ENCODE measurements at regions not wholly inside any gene's neighbourhood (a gene's known extent, or its start where the extent isn't known, plus 50 kb on each side); places are given as distances from the start of the nearest gene placed in this dataset.

GRCh38 chr4:107312366-107312765, 276.3 kb upstream of the DKK2 start:
- DNase-seq = no peak

GRCh38 chr4:107304699-107305286, 268.7 kb upstream of the DKK2 start:
- no peak for DNase-seq

GRCh38 chr4:107299646-107300045, 263.5 kb upstream of the DKK2 start:
- DNase-seq = no peak

- DNase-seq = no peak
Observed at GRCh38 chr4:107292979-107293378, 256.9 kb upstream of the DKK2 start.

- DNase-seq = no peak
Observed at GRCh38 chr4:107283587-107284559, 247.8 kb upstream of the DKK2 start.

GRCh38 chr4:107279733-107280132, 243.6 kb upstream of the DKK2 start:
- no peak for DNase-seq

- no peak for DNase-seq
Observed at GRCh38 chr4:107278791-107279483, 242.8 kb upstream of the DKK2 start.

GRCh38 chr4:107276052-107276451, 239.9 kb upstream of the DKK2 start:
- no peak for DNase-seq

GRCh38 chr4:107275225-107275624, 239.1 kb upstream of the DKK2 start:
- no peak for DNase-seq

GRCh38 chr4:107270614-107271013, 234.5 kb upstream of the DKK2 start:
- DNase-seq = no peak

- no peak for DNase-seq
Observed at GRCh38 chr4:107269175-107269574, 233.1 kb upstream of the DKK2 start.

- no peak for DNase-seq
Observed at GRCh38 chr4:107265859-107266258, 229.7 kb upstream of the DKK2 start.

- no peak for DNase-seq
Observed at GRCh38 chr4:107261241-107261874, 225.2 kb upstream of the DKK2 start.

- no peak for DNase-seq
Observed at GRCh38 chr4:107258359-107258758, 222.2 kb upstream of the DKK2 start.

- DNase-seq = no peak
Observed at GRCh38 chr4:107255596-107255995, 219.5 kb upstream of the DKK2 start.

- DNase-seq = no peak
Observed at GRCh38 chr4:107255114-107255513, 219.0 kb upstream of the DKK2 start.

GRCh38 chr4:107253579-107254068, 217.5 kb upstream of the DKK2 start:
- no peak for DNase-seq

- DNase-seq = no peak
Observed at GRCh38 chr4:107253090-107253489, 217.0 kb upstream of the DKK2 start.

- DNase-seq = no peak
Observed at GRCh38 chr4:107252571-107252970, 216.5 kb upstream of the DKK2 start.

- no peak for DNase-seq
Observed at GRCh38 chr4:107248571-107248970, 212.5 kb upstream of the DKK2 start.

GRCh38 chr4:107247738-107248137, 211.6 kb upstream of the DKK2 start:
- no peak for DNase-seq

GRCh38 chr4:107246761-107247160, 210.6 kb upstream of the DKK2 start:
- DNase-seq = no peak
